GM19328 (cell line): ENCODE measurements at regions not wholly inside any gene's neighbourhood (a gene's known extent, or its start where the extent isn't known, plus 50 kb on each side); places are given as distances from the start of the nearest gene placed in this dataset.

Source experiments
- ATAC-seq: cut with Tn5 transposase; IDR thresholded peaks from one replicate; pipeline ENCODE4 v1.9.1; 2021; ENCODE audit warnings: mild to moderate bottlenecking, moderate library complexity; ENCODE audit not compliant: unreplicated experiment

GRCh38 chr5:117210796-117211195 lies 636.2 kb upstream of the SEMA6A start:
- no peak for ATAC-seq

- ATAC-seq: no peak
These were observed 634.9 kb upstream of the SEMA6A start for GRCh38 chr5:117209479-117209878.

- no peak for ATAC-seq
These were observed 632.6 kb upstream of the SEMA6A start for GRCh38 chr5:117207088-117207668.

- no peak for ATAC-seq
These were observed 631.3 kb upstream of the SEMA6A start for GRCh38 chr5:117205894-117206293.

- no peak for ATAC-seq
These were observed 630.6 kb upstream of the SEMA6A start for GRCh38 chr5:117204926-117205869.

GRCh38 chr5:117204404-117204803 lies 629.8 kb upstream of the SEMA6A start:
- ATAC-seq: no peak

- no peak for ATAC-seq
These were observed 629.0 kb upstream of the SEMA6A start for GRCh38 chr5:117203584-117203983.

GRCh38 chr5:117201001-117201400 lies 626.4 kb upstream of the SEMA6A start:
- no peak for ATAC-seq

- no peak for ATAC-seq
These were observed 620.5 kb upstream of the SEMA6A start for GRCh38 chr5:117195076-117195475.

- ATAC-seq: no peak
These were observed 616.6 kb upstream of the SEMA6A start for GRCh38 chr5:117191251-117191650.

- ATAC-seq: no peak
These were observed 615.2 kb upstream of the SEMA6A start for GRCh38 chr5:117189784-117190183.

GRCh38 chr5:117188211-117188610 lies 613.6 kb upstream of the SEMA6A start:
- ATAC-seq: no peak

GRCh38 chr5:117186751-117187150 lies 612.1 kb upstream of the SEMA6A start:
- ATAC-seq: no peak

GRCh38 chr5:117183326-117183725 lies 608.7 kb upstream of the SEMA6A start:
- no peak for ATAC-seq

GRCh38 chr5:117182104-117182503 lies 607.5 kb upstream of the SEMA6A start:
- no peak for ATAC-seq

- ATAC-seq: no peak
These were observed 602.7 kb upstream of the SEMA6A start for GRCh38 chr5:117177302-117177701.

GRCh38 chr5:117165068-117165467 lies 590.4 kb upstream of the SEMA6A start:
- no peak for ATAC-seq

GRCh38 chr5:117161718-117162335 lies 587.2 kb upstream of the SEMA6A start:
- no peak for ATAC-seq

- ATAC-seq: no peak
These were observed 585.8 kb upstream of the SEMA6A start for GRCh38 chr5:117160391-117160790.

- ATAC-seq: no peak
These were observed 574.7 kb upstream of the SEMA6A start for GRCh38 chr5:117149312-117149711.

GRCh38 chr5:117144086-117144485 lies 569.5 kb upstream of the SEMA6A start:
- ATAC-seq: no peak

- no peak for ATAC-seq
These were observed 568.8 kb upstream of the SEMA6A start for GRCh38 chr5:117143406-117143805.
